ENCODE measurements at regions not wholly inside any gene's neighbourhood (a gene's known extent, or its start where the extent isn't known, plus 50 kb on each side); places are given as distances from the start of the nearest gene placed in this dataset.

DNA sequence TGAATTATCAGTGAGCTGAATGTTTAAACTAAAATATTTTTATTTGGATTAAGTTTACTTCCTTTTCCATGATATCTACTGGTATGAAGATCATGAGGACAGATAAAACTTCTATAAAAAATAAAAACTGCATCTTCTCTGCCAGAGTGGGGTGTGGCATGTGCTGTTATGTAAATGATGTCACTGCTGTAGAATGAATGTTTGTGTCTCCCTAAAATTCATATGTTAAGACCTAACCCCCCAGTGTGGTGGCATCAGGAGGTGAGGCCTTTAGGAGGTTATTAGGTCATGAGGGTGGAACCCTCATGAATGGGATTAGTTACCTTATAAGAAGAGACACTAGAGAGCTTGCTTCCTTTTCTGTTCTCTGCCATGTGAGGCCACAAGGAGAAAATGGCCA is 178.7 kb upstream of the DPH6 start:
- no peak for DNase-seq (ENCODE audit: low read depth in 2 of 2)

DNA sequence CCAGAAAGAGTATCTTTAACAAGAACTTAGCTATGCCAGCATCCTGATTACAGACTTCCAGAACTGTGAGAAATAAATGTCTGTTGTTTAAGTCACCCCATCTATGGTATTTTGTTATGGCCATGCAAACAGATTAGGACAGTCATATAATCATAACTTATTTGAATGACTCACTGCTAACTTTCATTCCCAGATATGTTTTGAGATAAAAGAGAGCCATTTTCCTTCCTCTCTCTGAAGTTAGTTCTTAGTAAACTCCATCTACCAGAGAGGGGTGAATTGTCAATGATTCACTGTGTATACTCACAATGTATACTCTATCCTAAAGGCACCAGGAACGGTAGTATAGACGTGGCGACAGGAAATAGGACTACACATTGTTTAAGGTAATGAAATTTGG is 179.4 kb upstream of the DPH6 start:
- DNase-seq (ENCODE audit: low read depth in 2 of 2), result no peak

- DNase-seq (ENCODE audit: low read depth in 2 of 2), result no peak
Observed at GRCh38 chr15:35727627-35728026, 181.7 kb upstream of the DPH6 start.

DNA sequence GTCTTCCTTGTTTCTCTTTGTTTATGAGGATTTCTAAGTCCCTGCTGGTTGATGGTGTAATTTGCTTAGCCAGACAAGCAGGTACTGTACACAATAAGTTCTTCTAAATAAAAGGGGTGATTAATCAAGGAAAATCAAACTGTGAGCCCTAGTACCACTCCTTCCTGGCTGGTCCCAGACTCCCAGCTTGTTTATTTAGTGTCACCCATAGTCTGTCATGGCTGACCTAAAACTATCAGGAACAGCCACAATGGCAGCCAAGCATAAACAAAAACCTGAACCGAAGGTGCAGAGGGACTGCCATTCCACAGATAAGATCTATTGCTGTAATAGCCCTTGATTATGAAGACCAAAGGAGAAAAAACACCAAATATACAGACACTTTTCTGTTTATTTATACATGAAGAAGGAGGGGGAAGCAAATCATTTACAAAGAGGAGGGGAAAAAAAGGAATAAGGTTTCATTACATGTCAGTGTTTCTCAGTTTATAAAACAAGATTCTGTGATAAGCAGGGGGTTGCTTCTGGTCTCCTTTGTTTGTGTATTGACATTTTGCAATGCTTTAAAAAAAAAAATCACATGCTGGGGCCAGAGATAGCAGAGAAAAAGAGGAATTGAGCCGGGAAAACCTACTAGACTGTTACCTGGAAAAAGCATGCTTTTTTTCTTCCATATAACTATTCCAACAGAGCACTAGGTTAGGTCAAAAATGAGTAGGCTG is 182.4 kb upstream of the DPH6 start:
- no peak for DNase-seq (ENCODE audit: low read depth in 2 of 2)

GRCh38 chr15:35736150-35736549 is 190.2 kb upstream of the DPH6 start:
- no peak for DNase-seq (ENCODE audit: low read depth in 2 of 2)

DNA sequence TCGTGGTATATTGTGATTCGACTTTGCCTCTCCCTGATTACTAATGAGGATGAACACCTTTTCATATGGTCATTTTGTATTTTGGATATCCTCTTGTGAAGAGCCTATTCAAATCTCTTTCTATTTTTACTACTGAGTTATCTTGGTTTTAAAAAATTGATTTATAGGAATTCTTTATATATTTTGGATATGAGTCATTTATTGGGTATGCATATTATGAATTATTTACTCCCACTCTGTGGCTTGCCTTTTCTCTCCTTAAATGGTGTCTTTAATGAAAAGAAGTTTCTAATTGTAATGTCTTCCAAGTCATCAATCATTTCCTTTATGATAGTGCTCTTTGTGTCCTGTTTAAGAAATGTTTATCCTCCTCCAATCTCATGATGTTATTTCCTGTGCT is 191.5 kb upstream of the DPH6 start:
- no peak for DNase-seq (ENCODE audit: low read depth in 2 of 2)

GRCh38 chr15:35738370-35738769 is 192.4 kb upstream of the DPH6 start:
- no peak for DNase-seq (ENCODE audit: low read depth in 2 of 2)

- no peak for DNase-seq (ENCODE audit: low read depth in 2 of 2)
Observed at GRCh38 chr15:35740761-35741160, 194.8 kb upstream of the DPH6 start.

DNA sequence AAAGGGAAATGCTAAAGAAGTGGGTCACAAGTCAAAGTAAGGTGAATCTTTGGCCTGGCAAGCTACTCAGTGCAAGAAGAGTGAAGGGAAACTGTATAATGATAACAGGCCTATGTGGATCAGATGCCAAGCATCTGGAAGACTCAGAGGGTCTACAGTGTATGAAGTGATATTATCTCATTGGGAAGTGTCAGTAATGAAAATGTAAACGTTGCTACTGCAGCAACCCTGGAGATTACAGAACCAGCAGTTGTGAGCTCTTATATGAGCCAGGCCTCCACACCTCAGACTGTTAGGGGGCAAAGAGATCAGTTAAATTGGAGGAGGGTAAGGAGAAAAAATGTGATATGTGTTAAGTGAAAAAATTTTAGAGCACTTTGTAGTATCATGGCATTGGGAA is 195.4 kb upstream of the DPH6 start:
- DNase-seq (ENCODE audit: low read depth in 2 of 2), result no peak

DNA sequence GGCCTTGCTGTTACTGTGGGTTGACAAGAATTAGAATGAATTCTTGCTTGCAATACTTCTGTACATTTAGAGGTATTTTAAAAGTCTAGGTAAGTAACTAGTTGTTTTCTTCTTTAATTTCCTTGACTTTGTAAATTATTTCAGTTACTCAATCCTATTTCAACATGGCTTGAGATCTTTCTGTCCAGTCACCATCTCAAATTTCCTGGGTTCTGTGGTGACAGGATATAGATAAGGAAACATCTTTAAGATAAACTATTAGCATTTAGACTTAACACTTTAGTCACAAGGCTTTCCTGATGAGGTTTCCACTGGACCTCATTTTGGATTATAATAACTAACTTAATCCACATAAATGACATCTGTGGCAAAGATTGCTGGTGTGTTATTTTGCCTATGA is 195.9 kb upstream of the DPH6 start:
- DNase-seq (ENCODE audit: low read depth in 2 of 2), result no peak

GRCh38 chr15:35743321-35743720 is 197.4 kb upstream of the DPH6 start:
- no peak for DNase-seq (ENCODE audit: low read depth in 2 of 2)

- DNase-seq (ENCODE audit: low read depth in 2 of 2), result no peak
Observed at GRCh38 chr15:35746121-35746520, 200.2 kb upstream of the DPH6 start.

DNA sequence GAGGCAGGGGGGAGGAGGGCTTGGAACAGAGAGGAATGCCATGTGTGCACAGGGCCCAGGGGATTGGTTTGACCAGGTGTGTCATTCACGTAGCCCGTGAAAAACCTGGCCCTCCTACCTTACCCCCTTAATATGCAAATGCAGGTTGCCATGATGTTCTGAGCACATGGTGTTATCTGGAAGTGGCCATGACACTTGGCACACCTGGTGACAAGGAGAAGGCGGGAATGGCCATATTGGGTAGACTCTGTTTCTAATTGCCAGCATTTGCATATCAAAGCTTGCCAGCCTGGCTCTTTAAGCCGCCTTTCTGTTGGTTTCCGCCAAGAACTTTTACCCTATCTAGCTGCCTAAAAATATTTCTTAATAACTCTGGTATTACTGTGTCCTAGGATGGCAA is 202.1 kb upstream of the DPH6 start:
- DNase-seq (ENCODE audit: low read depth in 2 of 2), result no peak

DNA sequence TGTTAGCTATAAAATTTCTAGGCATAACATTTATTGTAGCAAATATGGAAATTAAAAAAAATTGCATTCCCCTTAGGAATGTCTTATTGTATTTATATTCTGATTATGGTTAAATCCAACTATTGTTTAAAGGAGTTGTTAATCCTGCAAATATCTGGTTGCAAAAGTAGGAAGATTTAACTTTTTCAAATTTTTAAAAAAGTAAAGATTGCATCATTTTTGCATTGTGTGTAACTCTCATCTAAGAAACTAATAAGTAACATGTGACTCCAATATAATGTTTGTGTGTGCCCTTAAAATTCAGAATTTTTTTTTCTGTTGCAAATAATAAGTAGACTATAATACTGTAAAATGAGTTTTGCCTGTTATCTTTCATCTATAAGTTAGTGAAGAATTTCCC is 204.1 kb upstream of the DPH6 start:
- no peak for DNase-seq (ENCODE audit: low read depth in 2 of 2)

- peak; percentile 3 to 52 for DNase-seq (ENCODE audit: low read depth in 2 of 2)
Observed at GRCh38 chr15:35751413-35752133, 205.6 kb upstream of the DPH6 start.

DNA sequence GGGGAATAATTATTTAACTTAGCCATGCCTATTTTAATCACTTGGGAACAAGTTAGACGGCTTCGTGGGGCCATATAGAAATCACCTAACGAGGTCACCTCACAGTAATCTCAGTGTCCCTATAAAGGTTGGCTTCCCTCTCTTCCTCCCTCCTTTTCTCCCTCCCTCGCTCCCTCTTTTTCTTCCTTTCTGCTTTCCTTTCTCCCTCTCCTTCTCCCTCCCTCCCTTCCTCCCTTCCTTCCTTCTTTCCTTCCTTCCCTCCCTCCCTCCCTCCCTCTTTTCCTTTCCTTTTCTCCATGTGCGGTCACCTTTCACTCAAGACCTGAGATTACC is 206.1 kb upstream of the DPH6 start:
- no peak for DNase-seq (ENCODE audit: low read depth in 2 of 2)

- DNase-seq (ENCODE audit: low read depth in 2 of 2), result no peak
Observed at GRCh38 chr15:35753486-35753885, 207.5 kb upstream of the DPH6 start.

GRCh38 chr15:35755237-35755802 is 209.4 kb upstream of the DPH6 start:
- DNase-seq (ENCODE audit: low read depth in 2 of 2), result no peak

- no peak for DNase-seq (ENCODE audit: low read depth in 2 of 2)
Observed at GRCh38 chr15:35756623-35757022, 210.7 kb upstream of the DPH6 start.

DNA sequence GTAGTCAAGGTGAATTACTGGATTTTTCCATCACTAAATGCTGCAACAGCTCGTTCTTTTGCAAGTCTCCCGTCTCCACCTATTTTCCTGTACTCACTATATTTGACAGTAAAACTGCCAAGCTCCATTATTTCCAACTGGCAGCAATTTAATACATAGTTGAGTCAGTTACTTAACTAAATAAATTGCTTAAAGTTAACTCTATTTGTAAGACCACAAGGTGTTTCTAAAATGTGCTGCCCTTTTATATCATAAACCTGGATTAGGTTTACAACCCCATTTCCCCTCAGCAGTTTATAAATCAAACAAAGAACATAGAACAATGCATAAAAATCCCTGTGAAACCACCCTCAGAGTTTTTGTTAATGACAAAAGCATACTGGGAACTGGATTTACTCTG is 211.4 kb upstream of the DPH6 start:
- no peak for DNase-seq (ENCODE audit: low read depth in 2 of 2)

DNA sequence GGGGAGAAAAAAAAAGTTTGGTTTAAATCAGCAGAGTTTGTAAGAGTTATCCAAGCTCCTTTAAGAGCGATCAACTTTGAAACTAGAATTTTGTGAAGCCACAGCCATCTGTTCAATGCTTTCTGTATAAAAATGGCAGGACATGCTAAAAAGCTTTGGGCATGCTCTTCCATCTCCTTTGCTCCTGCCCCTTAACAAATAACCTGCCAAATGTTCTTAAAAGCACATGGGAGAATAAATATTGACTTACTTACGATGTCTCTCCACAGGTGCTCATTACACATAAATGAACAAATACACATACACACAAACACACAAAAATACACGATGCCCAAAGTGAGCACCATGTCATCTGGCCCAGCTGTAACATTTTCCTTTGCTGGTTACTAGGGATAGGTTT is 211.8 kb upstream of the DPH6 start:
- no peak for DNase-seq (ENCODE audit: low read depth in 2 of 2)

DNA sequence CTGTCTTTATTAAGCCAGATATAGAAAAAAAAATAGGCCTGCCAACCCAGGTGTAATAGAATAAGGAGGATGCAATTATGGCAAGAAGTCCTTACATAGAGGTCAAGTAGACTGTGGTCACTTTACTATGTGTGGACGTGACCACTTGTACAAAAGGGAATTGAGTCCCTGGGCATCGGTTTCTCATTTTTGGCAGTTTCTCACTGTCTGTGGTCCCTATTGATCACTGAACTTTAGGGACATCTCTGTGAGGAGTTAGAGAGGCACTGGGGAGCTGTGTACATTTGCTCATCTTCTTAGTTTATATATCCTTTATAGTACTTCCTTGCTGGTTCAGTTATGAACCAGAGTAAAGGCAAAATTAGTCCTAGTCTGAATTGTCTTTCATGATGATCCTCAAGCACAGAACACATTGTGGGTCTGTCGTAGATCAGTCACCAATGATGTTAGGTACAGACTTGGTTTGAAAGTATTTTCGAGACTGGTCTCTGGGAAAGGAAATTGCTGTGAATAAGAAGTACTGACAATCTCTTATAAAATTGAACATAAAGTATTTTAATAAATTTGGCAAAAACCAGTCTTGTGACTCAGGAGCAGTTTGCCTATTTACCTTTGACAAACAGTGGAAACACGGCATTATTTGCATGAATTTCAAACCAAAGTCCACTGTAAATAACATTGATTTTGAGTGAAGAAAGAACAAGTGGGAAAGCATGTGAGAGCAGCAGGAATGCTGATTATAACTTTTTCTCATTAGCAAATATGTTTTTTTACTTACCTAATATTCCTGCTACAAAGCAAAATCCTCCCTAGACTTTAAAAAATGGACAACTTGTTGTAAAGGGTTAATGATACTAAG is 218.9 kb upstream of the DPH6 start:
- no peak for DNase-seq (ENCODE audit: low read depth in 2 of 2)

- no peak for DNase-seq (ENCODE audit: low read depth in 2 of 2)
Observed at GRCh38 chr15:35768949-35769348, 223.0 kb upstream of the DPH6 start.
